ENCODE measurements at regions not wholly inside any gene's neighbourhood (a gene's known extent, or its start where the extent isn't known, plus 50 kb on each side); places are given as distances from the start of the nearest gene placed in this dataset.

DNA sequence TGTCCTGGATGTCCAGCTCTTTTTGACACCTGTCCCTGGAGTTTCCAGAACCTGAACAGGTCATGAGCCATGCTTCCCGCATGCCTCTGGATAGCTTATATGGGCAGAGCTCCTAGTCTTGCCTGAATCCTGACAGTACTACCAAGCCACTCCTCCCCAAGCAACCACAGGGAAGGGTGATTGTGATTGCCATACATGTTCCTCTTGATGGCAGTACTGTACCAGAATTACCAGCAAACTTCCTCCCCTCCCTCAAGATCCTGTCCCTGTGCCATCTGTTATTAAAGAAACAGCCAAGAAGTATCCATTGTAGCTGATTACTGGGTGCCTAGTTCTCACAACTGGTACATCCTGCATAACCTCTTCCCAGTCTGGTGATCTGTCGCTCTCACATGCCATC is 264.3 kb upstream of the AGTR2 start:
- no peak for TF ChIP-seq CTCF (IDR thresholded peaks at IDR 0.05 in 2 of 3, conservative IDR thresholded peaks at IDR 0.05 in 1 of 3; ENCODE audit: control insufficient read depth in 2 of 3, extremely low read depth in 1 of 3, insufficient read depth in 1 of 3, low read depth in 3 of 3, low read length in 3 of 3)
- TF ChIP-seq NFIC (IDR thresholded peaks at IDR 0.05; ENCODE audit: low read depth, low read length) = no peak
- TF ChIP-seq SKIL (IDR thresholded peaks at IDR 0.05; ENCODE audit: low read depth, poor library complexity, severe bottlenecking) = no peak
- TF ChIP-seq NBN (IDR thresholded peaks at IDR 0.05) = no peak
- no peak for TF ChIP-seq HCFC1 (IDR thresholded peaks at IDR 0.05; ENCODE audit: low read length)
- no peak for TF ChIP-seq CHD1 (IDR thresholded peaks at IDR 0.05; ENCODE audit: low read depth, low read length)
- no peak for TF ChIP-seq TCF12 (IDR thresholded peaks at IDR 0.05; ENCODE audit: low read depth, low read length)
- TF ChIP-seq NR2C2 (IDR thresholded peaks at IDR 0.05; ENCODE audit: borderline replicate concordance, control insufficient read depth, insufficient read length, low read depth) = no peak
- TF ChIP-seq HDAC6 (IDR thresholded peaks at IDR 0.05; ENCODE audit: unreplicated experiment) = no peak
- TF ChIP-seq ZNF217 (IDR thresholded peaks at IDR 0.05) = no peak
- no peak for TF ChIP-seq GABPA (IDR thresholded peaks at IDR 0.05; ENCODE audit: low read depth)
- no peak for TF ChIP-seq ZSCAN29 (IDR thresholded peaks at IDR 0.05)
- TF ChIP-seq CREM (IDR thresholded peaks at IDR 0.05; ENCODE audit: low read depth) = no peak
- no peak for TF ChIP-seq ELK1 (IDR thresholded peaks at IDR 0.05; ENCODE audit: low read depth, low read length)

Measured in GM12878 (cell line).